NCI-H2107 treated with DMSO at 0.1 percent for 48 hours (cell line): ENCODE measurements at regions not wholly inside any gene's neighbourhood (a gene's known extent, or its start where the extent isn't known, plus 50 kb on each side); places are given as distances from the start of the nearest gene placed in this dataset.

ENCODE experiments used
- DNase-seq: peaks from one replicate; lab custom pipeline; 2025; ENCODE audit not compliant: unreplicated experiment; lab: John Stamatoyannopoulos, UW

DNA sequence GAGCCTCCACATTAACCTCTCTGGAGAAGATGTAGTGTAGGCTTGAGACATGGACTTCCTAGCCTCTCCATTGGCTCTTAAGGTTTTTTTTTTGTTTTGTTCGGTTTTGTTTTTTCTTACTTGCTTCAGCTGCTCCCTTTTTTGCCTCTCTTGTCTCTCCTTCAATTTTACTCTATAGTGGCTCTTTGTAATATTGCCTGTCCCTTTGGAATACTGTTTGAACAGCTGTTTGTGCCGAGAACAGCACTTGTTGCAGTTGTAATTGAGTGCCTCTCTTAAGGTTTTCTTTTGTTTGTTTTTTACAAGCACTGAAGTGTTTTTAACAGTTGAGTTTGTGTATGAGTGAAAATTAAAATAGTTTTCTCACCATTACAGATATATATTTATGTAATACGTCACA is 567.7 kb downstream of the LRFN5 start:
- peak; percentile 100 for DNase-seq

DNA sequence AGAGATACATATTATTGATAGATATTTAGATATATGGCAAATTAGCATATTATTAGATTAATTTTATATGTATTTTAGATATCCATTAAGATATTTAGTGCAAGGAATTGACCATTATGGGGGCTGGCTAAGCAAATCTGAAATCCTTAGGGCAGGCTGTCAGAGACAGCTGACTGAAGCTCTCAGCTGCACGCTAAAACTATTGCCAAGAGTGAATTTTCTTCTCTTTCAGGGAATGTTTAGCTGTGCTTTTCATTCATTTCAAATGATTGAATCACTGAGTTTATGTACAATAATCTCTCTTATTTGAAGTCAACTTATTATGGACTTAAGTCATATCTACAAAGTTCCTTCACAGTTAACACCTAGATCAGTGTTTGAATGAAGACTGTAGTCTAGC is 566.5 kb downstream of the LRFN5 start:
- DNase-seq: no peak

DNA sequence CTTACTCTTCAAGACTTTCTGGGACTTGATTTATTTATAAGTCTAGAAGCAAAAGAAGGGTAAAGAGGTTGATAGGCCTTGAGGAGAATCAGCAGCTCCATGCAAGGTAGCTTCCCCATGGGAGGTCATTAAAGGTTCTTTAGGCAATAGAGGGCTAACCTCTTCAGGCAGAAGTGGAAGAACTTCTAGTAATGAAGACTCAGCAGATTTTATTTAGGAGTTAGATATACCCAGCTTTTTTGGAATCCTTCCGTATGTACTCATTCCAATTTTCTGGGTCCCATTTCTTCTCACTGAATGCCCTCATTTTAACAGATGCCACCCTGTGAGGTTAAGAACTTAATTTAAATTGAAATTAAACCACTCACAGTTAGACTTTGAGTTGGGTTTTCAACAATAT is 565.6 kb downstream of the LRFN5 start:
- no peak for DNase-seq

DNA sequence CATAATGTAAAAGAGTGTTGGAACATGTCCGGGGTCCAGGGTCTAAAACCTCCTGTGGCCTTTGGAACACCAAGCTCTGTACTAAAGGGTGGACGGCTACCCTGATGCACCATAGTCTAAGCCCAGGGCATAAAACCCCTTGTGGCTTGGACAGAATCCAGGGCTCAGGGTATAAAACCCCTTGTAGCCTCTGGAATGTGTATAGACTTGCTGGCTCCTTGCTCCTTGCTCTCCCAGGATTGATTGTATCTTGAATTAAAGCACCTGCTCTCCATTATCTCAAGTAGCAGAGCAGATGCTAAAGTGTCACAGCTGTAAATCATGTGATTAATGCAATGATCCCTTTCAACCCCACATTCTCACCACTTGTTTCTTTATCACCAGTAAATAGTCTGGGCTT is 556.5 kb downstream of the LRFN5 start:
- DNase-seq: peak; percentile 88

DNA sequence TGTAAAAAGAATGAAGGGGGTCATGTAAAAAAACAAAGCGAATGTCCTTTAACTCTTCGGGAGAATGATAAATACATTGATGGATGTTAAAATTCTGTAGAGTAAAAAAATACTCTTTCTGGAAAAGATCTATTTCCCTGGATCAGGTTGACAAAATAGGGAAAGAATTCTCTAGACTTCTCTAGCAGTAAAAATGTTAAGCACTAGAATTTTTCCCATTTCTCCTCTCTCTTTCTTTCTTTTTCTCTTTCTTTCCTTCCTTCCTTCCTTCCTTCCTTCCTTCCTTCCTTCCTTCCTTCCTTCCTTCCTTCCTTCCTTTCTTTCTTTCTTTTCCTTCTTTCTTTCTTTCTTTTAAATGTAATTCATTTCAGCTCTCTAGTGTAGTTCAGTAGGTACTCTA is 552.5 kb downstream of the LRFN5 start:
- DNase-seq: no peak

DNA sequence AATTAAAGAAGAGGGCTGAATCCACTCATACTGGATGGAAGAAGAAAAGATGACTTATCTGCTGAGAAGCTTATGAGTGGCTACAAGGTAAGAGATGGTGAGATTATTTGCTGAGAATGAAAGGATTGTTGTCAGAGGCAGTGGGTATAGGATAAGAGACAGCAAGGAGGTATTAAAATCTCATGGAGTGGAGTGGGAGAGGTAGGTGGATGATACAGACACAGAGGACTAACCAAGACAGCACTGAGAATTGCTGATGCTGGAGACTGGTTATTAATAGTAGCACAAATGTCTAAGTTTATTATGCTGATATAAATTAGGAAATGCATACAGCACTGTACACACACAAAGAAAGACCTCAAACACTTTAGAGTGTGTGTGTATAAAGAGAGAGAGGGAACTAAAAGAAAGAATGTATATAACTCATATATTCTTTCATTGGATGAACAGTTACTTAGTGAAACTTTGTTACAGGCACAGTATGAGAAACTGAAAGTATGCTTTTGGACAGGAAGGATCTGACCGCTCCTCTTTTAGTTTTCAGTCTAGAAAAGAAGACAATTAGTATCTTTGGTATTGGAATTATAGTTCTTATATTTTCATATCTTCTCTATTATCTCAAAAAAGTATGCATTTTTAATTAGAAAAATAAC is 543.1 kb downstream of the LRFN5 start:
- DNase-seq: no peak

DNA sequence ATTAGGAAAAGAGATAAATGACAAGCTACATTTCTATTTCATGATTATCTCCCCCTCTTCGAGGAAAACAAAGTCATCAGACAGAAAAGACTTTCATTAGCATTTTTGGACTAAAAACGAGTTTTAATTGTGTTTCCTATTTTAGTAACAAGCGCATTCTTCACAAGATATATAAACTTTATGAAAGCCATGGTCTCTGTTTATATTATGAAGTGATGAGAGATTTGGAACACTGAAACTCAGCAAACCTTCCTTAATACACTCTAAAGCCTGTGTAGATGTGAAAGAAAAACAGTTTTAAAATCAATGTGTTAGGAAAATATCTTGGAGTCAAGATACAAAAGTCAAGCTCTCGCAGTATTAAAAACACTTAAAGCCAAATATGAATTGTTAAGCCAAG is 539.1 kb downstream of the LRFN5 start:
- DNase-seq: no peak

DNA sequence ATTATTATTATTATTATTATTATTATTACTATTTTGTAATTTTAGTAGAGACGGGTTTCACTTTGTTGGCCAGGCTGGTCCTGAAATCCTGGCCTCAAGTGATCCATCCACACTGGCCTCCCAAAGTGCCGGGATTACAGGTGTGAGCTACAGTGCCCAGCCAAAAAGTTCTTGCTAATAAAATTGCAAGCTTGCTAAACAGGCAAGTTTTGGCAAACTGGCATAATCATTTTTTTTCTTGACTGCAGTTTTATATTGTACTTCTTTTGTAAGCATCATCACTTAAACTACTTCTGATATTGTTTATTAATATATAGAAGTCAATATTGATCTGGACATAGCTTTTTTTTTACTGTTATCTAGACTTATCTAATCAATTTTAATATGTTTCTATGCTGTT is 536.4 kb downstream of the LRFN5 start:
- DNase-seq: no peak

DNA sequence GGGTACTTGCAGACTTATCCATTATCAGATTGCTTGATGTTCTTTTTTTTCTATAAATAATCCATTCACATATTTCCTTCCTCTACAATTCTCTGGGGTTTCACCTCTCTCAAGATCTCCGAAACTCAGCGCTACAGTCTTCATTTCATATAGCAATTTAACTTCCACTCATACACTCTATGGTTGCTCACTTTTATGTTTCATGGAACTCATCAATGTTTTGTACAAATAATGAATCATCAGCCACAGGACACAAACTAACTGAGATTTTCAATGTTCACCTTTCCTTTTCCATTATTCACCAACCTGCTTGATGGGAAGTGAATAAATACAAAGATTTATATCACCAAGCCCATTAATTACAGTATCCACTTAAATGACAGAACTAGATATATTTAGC is 534.7 kb downstream of the LRFN5 start:
- DNase-seq: no peak

DNA sequence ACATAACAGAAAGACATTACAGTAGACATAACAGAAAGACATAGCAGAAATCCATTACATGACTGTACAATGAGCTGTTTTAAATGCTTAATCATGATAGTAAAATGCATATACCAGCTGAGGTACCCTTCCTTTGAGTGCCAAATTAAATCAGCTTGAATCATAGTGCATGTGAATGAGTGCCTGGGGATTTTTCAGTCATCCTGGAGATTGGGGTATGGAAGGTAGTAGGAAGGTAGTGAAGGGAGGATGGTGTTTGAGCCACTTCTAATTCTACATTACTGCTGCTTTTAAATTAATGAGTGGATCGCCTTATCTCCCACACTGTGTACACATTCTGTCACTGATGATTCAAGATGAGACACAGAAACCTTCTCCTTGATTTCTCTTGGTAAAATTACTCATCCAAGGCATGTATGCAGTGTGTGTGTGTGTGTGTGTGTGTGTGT is 534.2 kb downstream of the LRFN5 start:
- DNase-seq: no peak

DNA sequence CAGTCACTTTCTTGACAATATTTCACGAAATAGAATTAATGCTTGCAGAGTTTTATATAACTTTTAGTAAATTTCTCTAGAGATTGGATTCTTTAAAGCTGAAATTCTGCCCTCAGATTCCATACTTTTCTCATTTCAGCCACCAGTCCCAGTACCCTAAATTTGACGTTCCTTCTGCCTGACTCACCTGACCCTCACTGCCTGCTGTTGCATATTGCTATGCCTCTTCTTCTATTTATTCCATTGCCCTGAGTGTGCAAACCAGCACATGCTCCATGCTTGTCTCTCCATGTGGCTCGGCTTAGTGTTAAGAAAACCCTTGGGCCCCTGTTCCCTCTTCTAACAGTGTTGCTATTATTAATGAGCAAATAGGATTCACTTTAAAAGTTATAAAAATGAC is 533.3 kb downstream of the LRFN5 start:
- no peak for DNase-seq

DNA sequence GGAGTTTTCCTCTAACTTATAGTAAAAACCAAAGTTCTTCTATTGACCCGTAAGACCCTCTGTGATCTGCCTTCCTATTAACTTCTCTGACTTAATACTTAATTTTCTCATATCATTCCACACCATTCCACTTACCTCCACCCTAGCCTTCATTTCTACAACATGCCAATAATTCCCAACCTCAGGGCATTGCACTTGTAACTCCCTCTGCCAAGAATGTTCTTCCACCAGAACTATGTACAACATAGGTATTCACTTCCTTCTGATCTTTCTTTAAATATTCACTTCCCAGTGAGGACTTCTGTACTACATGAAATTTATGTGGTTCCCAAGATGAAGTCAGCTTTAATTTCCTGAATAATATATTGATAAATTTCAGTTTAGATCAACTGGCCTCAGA is 531.7 kb downstream of the LRFN5 start:
- DNase-seq: no peak

DNA sequence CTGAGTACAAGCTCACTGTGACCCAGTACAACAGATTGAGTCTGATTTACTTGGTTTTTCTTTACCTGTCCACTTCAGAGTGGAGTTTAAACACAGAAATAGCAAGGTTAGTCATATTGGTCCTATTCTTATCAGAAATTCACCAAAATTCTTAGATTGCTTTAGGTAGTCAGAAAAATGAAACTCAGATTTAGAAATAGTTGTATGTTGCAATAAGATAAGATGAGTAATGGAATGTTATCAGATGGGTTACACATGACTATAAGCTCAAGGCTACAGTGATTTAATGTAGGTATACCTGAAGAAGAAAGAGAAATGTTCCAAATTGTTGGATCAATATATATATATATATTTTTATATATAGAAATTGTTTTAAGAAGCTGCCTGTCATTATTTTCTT is 524.1 kb downstream of the LRFN5 start:
- DNase-seq: no peak

DNA sequence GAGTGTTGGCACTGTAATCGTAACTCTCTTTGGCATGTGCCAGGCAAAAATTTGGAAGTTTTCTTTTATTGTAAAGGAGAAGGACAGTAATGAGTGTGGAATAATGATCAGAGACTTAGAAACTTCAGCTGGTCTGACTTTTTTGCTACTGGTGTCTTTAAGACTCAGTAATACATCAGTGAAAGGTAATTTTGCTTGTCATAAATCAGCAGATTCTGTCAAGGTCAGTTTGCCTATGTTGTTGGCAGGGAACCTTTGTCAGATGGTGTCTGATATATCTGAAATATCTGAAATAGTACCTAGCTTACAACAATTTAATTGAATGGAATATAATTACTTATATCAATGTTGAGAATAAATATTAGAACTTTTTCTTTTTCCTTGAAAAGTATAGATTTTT is 516.9 kb downstream of the LRFN5 start:
- DNase-seq: no peak

DNA sequence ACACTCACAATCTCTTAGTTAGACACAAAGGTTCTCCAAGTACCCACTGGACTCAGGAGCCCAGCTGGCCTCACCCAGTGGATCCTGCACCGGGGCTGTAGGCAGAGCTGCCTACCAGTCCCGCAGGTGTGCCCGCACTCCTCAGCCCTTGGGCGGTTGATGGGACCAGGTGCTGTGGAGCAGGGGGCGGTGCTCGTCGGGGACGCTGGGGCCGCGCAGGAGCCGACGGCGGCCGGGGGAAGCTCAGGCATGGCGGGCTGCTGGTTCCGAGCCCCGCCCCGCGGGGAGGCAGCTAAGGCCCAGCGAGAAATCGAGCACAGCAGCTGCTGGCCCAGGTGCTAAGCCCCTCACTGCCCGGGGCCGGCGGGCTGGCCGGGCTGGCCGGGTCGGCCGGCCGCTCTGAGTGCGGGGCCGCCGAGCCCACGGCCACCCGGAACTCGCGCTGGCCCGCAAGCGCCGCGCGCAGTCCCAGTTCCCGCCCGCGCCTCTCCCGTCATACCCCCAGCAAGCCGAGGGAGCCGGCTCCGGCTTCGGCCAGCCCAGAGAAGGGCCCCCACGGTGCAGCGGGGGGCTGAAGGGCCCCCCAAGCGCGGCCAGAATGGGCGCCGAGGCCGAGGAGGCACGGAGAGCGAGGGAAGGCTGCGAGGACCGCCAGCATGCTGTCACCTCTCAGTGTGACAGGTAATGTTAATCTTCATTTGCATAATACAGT is 506.8 kb downstream of the LRFN5 start:
- DNase-seq: no peak

DNA sequence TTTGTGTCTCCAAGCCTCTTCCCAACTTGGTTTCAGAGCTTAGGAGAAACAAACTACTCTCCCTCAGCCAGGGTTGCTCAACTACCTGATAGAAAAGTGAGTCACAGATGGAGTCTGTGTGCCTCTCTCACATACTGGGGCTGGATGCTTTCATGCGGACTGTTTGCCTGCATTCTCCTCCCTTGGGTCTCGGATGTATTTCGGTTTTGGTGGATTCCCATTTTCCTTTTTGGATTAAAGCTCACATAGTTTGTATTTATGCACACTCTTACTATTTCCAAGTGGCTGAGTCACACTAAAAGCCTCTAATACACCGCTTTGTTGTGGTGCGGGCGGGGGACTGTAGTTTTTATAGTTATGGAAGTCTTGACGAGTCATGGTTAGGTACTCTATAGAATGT is 505.4 kb downstream of the LRFN5 start:
- DNase-seq: no peak

DNA sequence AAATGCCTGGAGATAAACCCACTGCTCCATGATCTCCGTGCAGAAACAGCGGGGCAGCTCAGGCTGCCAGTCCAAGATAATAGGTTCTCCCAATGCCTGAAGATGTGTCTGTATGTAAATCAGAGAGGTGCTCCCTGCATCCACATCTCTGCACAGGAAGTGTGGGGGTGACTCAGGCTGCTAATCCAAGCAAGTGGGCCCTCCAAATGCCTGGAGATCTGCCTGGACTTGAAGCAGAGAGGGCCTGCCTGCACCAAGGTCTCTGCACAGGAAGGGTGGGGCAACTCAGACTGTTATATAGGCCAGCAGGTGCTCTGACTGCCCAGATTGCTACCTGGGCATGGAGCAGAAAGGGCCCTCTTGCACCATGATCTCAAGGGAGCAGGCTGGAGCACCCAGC is 504.7 kb downstream of the LRFN5 start:
- DNase-seq: no peak

DNA sequence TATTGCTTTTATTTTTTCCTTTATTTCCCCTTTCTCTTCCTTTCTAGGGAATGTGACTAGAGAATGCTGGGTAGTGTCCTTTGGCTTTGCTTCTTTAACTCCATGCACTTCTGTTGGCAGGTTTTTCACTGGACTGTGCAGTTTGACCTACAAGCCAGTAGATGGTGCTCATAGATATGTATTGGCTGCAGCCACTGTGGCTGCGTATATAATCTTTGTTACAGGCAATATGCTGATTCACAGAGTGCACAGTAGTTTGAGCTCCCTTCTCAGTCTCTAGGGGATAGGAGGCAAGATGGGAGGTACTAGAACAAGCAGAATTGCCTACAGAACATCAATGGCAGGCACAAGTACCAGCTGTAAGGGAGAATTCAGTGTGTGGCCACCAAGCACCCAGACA is 503.5 kb downstream of the LRFN5 start:
- peak; percentile 96 for DNase-seq

DNA sequence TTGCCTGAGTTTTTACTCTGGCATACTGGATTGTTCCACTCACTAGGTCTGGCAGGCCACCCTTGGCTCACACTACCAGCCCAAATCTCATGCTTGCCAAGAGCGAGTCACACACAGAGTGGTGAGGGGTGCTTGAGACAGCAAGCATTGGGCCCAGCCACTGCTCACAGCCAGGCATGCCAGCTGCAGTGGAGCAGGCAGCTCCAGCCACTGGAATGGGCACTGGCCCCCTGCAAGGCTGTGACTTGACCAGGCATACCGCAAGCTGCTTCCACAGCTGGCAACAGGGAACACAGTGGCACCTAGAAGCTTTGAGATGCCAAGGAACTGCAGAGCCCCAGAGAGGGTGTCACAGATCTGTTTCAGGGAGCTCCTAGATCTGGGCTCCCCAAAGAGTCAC is 488.5 kb downstream of the LRFN5 start:
- DNase-seq: no peak

DNA sequence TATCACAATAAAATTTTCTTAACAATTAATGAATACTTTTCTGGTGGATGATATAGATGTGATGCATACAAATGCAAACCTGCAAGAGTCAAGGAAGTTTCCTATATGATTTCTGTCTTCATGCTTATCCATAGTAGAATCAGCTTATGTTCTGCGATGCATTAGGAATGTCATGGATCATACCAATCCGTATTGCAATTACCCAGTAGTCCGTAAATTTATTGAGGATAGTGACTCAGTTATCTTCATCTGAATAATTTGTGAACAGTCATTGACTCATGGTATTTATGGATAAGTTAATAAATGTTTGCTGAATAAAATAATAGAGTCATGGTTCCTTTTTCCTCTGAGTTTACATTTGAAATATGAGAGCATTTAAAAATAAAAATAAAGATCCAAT is 483.4 kb downstream of the LRFN5 start:
- no peak for DNase-seq

DNA sequence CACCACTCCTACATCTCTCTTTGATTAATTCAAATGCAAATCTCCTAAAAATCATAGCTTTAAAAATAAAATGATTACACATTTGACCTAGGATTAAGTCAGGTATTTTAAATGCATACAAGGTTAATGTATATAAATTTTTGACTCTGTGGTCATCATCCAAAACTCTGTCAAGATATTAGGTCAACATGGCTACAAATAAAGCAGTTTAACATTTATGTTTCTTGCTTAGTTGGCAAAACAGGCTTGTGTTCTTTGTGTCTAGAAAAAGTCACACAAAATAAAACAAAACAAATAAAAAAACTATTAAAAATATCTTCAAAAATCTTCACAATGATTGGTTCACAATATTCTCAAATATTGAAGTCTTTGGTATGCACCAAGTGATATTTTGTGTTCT is 473.2 kb downstream of the LRFN5 start:
- DNase-seq: no peak

DNA sequence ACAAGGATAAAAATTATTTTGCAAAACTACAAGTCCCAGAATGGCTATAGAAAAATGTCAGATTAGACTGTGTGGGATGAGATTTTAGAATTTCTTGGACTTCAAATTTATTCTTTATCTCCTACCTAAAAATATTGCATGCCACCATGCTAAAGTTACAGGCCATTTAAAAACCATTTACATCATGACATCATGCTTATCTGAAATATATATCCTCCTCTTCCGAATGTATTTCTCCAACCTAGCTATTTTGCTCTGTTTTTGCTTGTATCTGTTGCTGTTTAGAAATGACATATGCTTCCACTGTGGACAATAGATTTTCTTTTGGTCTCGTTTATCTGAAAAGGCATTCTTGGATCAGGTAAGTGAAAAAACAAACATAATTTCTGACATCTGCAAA is 471.7 kb downstream of the LRFN5 start:
- no peak for DNase-seq

DNA sequence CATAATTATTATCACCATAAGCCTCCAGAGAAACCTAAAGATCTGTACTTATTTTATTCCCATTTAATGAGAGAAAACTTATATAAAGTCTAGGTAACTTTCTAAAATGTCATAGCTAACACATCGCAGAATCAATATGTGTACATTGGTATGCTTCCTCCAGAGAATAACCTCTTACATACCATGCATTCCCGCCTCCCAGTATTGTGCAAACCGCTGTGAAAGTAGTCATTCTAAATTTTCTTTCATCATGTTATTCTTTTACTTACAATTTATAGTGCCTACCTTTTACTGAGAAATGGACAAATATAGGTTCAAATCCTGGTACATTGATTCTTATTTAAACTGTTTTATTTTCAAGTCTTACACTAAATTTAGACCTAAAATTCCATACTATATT is 463.4 kb downstream of the LRFN5 start:
- DNase-seq: no peak
